GM23338 (cell line): ENCODE measurements at regions not wholly inside any gene's neighbourhood (a gene's known extent, or its start where the extent isn't known, plus 50 kb on each side); places are given as distances from the start of the nearest gene placed in this dataset.

ENCODE experiments used
- ATAC-seq: fragments of 200-7000 bp; cut with Tn5 transposase; 3 replicates; pipeline ENCODE4 v1.9.1; 2020
- DNase-seq: peaks from one replicate; pipeline ENCODE4 v3.0.0-alpha.2; 2015; ENCODE audit warnings: low spot score
- H2AFZ ChIP-seq: fragments of 200-600 bp; sonication (generic); 2 replicates; pipeline ENCODE4 v1.8.0; 2016; ENCODE audit warnings: antibody characterized with exemption, mild to moderate bottlenecking, moderate library complexity
- H3F3A ChIP-seq: fragments of 200-600 bp; sonication (generic); replicated peaks from 2 replicates; pipeline ENCODE4 v1.8.0; 2017; ENCODE audit warnings: antibody characterized with exemption, mixed run types, low read depth
- H3K27ac ChIP-seq: fragments of 200-600 bp; sonication (generic); 2 replicates; pipeline ENCODE4 v1.6.1; 2016; ENCODE audit warnings: low read depth
- H3K27me3 ChIP-seq: fragments of 200-600 bp; sonication (generic); 2 replicates; pipeline ENCODE4 v1.8.0; 2016; ENCODE audit warnings: mild to moderate bottlenecking, mixed run types, moderate library complexity; ENCODE audit not compliant: insufficient read depth
- H3K36me3 ChIP-seq: fragments of 200-600 bp; sonication (generic); 2 replicates; pipeline ENCODE4 v1.8.0; 2016; ENCODE audit warnings: mild to moderate bottlenecking; ENCODE audit not compliant: insufficient read depth
- H3K4me1 ChIP-seq: fragments of 200-600 bp; sonication (generic); 2 replicates; pipeline ENCODE4 v1.8.0; 2016; ENCODE audit warnings: mild to moderate bottlenecking, moderate library complexity; ENCODE audit not compliant: insufficient read depth
- H3K4me2 ChIP-seq: fragments of 200-600 bp; sonication (generic); 2 replicates; pipeline ENCODE4 v1.7.1; 2017; ENCODE audit warnings: mixed run types
- H3K4me3 ChIP-seq: fragments of 200-600 bp; sonication (generic); 2 replicates; pipeline ENCODE4 v1.6.1; 2016; ENCODE audit warnings: mixed run types
- H3K79me2 ChIP-seq: fragments of 200-600 bp; sonication (generic); replicated peaks from 2 replicates; pipeline ENCODE4 v1.8.0; 2017; ENCODE audit warnings: mild to moderate bottlenecking; ENCODE audit not compliant: insufficient read depth
- H3K9me2 ChIP-seq: fragments of 200-600 bp; sonication (generic); 2 replicates; pipeline ENCODE4 v1.8.0; 2017; ENCODE audit not compliant: insufficient read depth
- H4K20me1 ChIP-seq: fragments of 200-600 bp; sonication (generic); replicated peaks from 2 replicates; pipeline ENCODE4 v1.8.0; 2017; ENCODE audit warnings: mild to moderate bottlenecking; ENCODE audit not compliant: insufficient read depth
- H3K27ac Mint-ChIP-seq: 2 replicates; pipeline ENCODE4 v1.8.0; 2020; ENCODE audit warnings: inconsistent platforms, mild to moderate bottlenecking, moderate library complexity, mixed read lengths
- H3K27me3 Mint-ChIP-seq: 3 replicates; pipeline ENCODE4 v1.8.0; 2022; ENCODE audit warnings: low read depth, mild to moderate bottlenecking, moderate library complexity, mixed read lengths, inconsistent platforms; ENCODE audit not compliant: insufficient read depth, poor library complexity
- H3K36me3 Mint-ChIP-seq: 3 replicates; pipeline ENCODE4 v1.8.0; 2021; ENCODE audit warnings: low read depth, mild to moderate bottlenecking, inconsistent platforms, moderate library complexity, mixed read lengths
- H3K4me1 Mint-ChIP-seq: 3 replicates; pipeline ENCODE4 v1.8.0; 2020; ENCODE audit warnings: mild to moderate bottlenecking, inconsistent platforms, mixed read lengths
- H3K4me3 Mint-ChIP-seq: 3 replicates; pipeline ENCODE4 v1.8.0; 2021; ENCODE audit warnings: moderate library complexity, mild to moderate bottlenecking, inconsistent platforms, mixed read lengths
- H3K9me3 Mint-ChIP-seq: 3 replicates; pipeline ENCODE4 v1.8.0; 2020; ENCODE audit warnings: moderate library complexity, mild to moderate bottlenecking, inconsistent platforms, mixed read lengths
- CREB1 ChIP-seq: fragments of 250-450 bp; sonication (Bioruptor Pico); IDR thresholded peaks from 2 replicates; pipeline ENCODE4 v1.5.0; 2020; ENCODE audit warnings: low read depth, mild to moderate bottlenecking, moderate library complexity
- CTCF ChIP-seq, 2 experiments: fragments of 200-600 bp in 1 of 2; sonication (generic) in 1 of 2; conservative IDR thresholded peaks; 2 replicates each; pipeline versions ENCODE4 v1.5.1 to v1.6.1; 2016 to 2017; ENCODE audit warnings: antibody characterized with exemption in 2 of 2, low read depth in 2 of 2, mild to moderate bottlenecking in 2 of 2, moderate library complexity in 1 of 2
- EZH2 ChIP-seq: fragments of 200-600 bp; sonication (generic); IDR thresholded peaks from one replicate; pipeline ENCODE4 v1.8.0; 2017; ENCODE audit warnings: antibody characterized with exemption, mild to moderate bottlenecking, low read depth; ENCODE audit not compliant: unreplicated experiment
- EZH2phosphoT487 ChIP-seq: fragments of 200-600 bp; sonication (generic); IDR thresholded peaks from one replicate; pipeline ENCODE4 v1.8.1; 2018; ENCODE audit warnings: antibody characterized with exemption; ENCODE audit not compliant: unreplicated experiment
- NANOG ChIP-seq: IDR thresholded peaks from 2 replicates; pipeline ENCODE4 v1.6.1; 2016; ENCODE audit warnings: antibody characterized with exemption, borderline replicate concordance
- POLR2AphosphoS5 ChIP-seq: IDR thresholded peaks from 2 replicates; pipeline ENCODE4 v1.6.1; 2016; ENCODE audit warnings: antibody characterized with exemption, low read depth
- REST ChIP-seq: IDR thresholded peaks from one replicate; pipeline ENCODE4 v1.6.1; 2018; ENCODE audit warnings: antibody characterized with exemption; ENCODE audit not compliant: unreplicated experiment
- ZNF114 ChIP-seq: fragments of 250-450 bp; sonication (Bioruptor Pico); IDR thresholded peaks from 2 replicates; pipeline ENCODE4 v1.5.0; 2020; ENCODE audit warnings: mild to moderate bottlenecking, moderate library complexity
- ZNF331 ChIP-seq: fragments of 250-450 bp; sonication (Bioruptor Pico); IDR thresholded peaks from 2 replicates; pipeline ENCODE4 v1.5.0; 2020; ENCODE audit warnings: low read depth, mild to moderate bottlenecking, moderate library complexity
- ZNF462 ChIP-seq: fragments of 250-450 bp; sonication (Bioruptor Pico); IDR thresholded peaks from 2 replicates; pipeline ENCODE4 v1.5.0; 2020; ENCODE audit warnings: mild to moderate bottlenecking, moderate library complexity

GRCh38 chr9:88737876-88738275 is 202.9 kb downstream of the NXNL2 start (continued):
- TF ChIP-seq REST (no peak), EZH2 (no peak), NANOG (no peak), CREB1 (CRISPR knock-in tag) (no peak), CTCF (conservative IDR thresholded peaks at IDR 0.05; ENCODE audit: low read depth in 2 of 2) (no peak), EZH2phosphoT487 (no peak)

GRCh38 chr9:88738709-88739108 is 203.7 kb downstream of the NXNL2 start:
- H4K20me1 ChIP-seq, result no peaks in the 10 kb centered on the region
- no peak overlapping the region for H3K4me3 Mint-ChIP-seq
- H2AFZ ChIP-seq, result no peak overlapping the region
- H3K27me3 Mint-ChIP-seq, result peaks cover 2% of the 10 kb centered on the region
- no peak overlapping the region for H3K4me3 ChIP-seq
- DNase-seq (no peak), ATAC-seq (no peak)
- peaks cover 4% of the 10 kb centered on the region; the same call in 1 of the 2 replicates for H3K4me1 ChIP-seq
- no peaks in the 10 kb centered on the region for H3K27me3 ChIP-seq
- no peak overlapping the region for H3K4me2 ChIP-seq
- peaks cover 5% of the 10 kb centered on the region; the same call in 2 of the 3 replicates for H3K36me3 Mint-ChIP-seq
- H3K9me2 ChIP-seq, result no peaks in the 10 kb centered on the region
- no peak overlapping the region for H3K27ac ChIP-seq
- peaks cover 13% of the 10 kb centered on the region for H3K9me3 Mint-ChIP-seq
- no peaks in the 10 kb centered on the region for H3F3A ChIP-seq
- H3K4me1 Mint-ChIP-seq, result peaks cover 16% of the 10 kb centered on the region
- H3K27ac Mint-ChIP-seq, result no peak overlapping the region
- H3K79me2 ChIP-seq, result no peaks in the 10 kb centered on the region
- H3K36me3 ChIP-seq, result no peaks in the 10 kb centered on the region
- TF ChIP-seq POLR2AphosphoS5 (no peak), CREB1 (CRISPR knock-in tag) (no peak), CTCF (conservative IDR thresholded peaks at IDR 0.05; ENCODE audit: low read depth in 2 of 2) (no peak), NANOG (no peak), ZNF462 (CRISPR knock-in tag) (no peak), EZH2phosphoT487 (no peak), ZNF114 (no peak), ZNF331 (no peak)
